T-helper 2 cell treated with Interferon-gamma antibody and Interleukin-4, amounts not matched to agents 5 μg/mL and 100 μg/mL, for 36 hours (primary cell): ENCODE measurements at regions not wholly inside any gene's neighbourhood (a gene's known extent, or its start where the extent isn't known, plus 50 kb on each side); places are given as distances from the start of the nearest gene placed in this dataset.

ENCODE experiments used
- DNase-seq: peaks from one replicate; pipeline ENCODE4 v3.0.0; 2021; ENCODE audit warnings: low spot score
- H3K27ac Mint-ChIP-seq: one replicate; pipeline ENCODE4 v1.8.0; 2021; ENCODE audit warnings: mild to moderate bottlenecking, mixed read lengths
- H3K27me3 Mint-ChIP-seq: one replicate; pipeline ENCODE4 v1.8.0; 2021; ENCODE audit warnings: low read depth, mixed read lengths
- H3K36me3 Mint-ChIP-seq: one replicate; pipeline ENCODE4 v1.8.0; 2021; ENCODE audit warnings: low read depth, mixed read lengths
- H3K4me1 Mint-ChIP-seq: one replicate; pipeline ENCODE4 v1.8.0; 2021; ENCODE audit warnings: low read depth, mixed read lengths
- H3K4me3 Mint-ChIP-seq: one replicate; pipeline ENCODE4 v1.8.0; 2022; ENCODE audit warnings: mild to moderate bottlenecking, moderate library complexity, mixed read lengths
- H3K9me3 Mint-ChIP-seq: one replicate; pipeline ENCODE4 v1.8.0; 2021; ENCODE audit warnings: mixed read lengths

GRCh38 chr12:98243190-98243589, 272.2 kb upstream of the TMPO start:
- Mint-ChIP-seq H3K27ac (no peak overlapping the region), H3K4me3 (no peak overlapping the region), H3K9me3 (no peaks in the 10 kb centered on the region), H3K27me3 (no peaks in the 10 kb centered on the region), H3K36me3 (no peaks in the 10 kb centered on the region), H3K4me1 (no peaks in the 10 kb centered on the region)
- no peak for DNase-seq

- no peak overlapping the region for H3K4me3 Mint-ChIP-seq
- no peaks in the 10 kb centered on the region for H3K27me3 Mint-ChIP-seq
- H3K4me1 Mint-ChIP-seq: no peaks in the 10 kb centered on the region
- no peaks in the 10 kb centered on the region for H3K9me3 Mint-ChIP-seq
- H3K27ac Mint-ChIP-seq: no peak overlapping the region
- DNase-seq: no peak
- H3K36me3 Mint-ChIP-seq: no peaks in the 10 kb centered on the region
Observed at GRCh38 chr12:98244136-98244535, 271.3 kb upstream of the TMPO start.

GRCh38 chr12:98253207-98254037, 262.0 kb upstream of the TMPO start:
- H3K27ac Mint-ChIP-seq: no peak overlapping the region
- no peaks in the 10 kb centered on the region for H3K9me3 Mint-ChIP-seq
- H3K4me1 Mint-ChIP-seq: no peaks in the 10 kb centered on the region
- no peaks in the 10 kb centered on the region for H3K27me3 Mint-ChIP-seq
- H3K36me3 Mint-ChIP-seq: no peaks in the 10 kb centered on the region
- H3K4me3 Mint-ChIP-seq: no peak overlapping the region
- no peak for DNase-seq

GRCh38 chr12:98256830-98257229, 258.6 kb upstream of the TMPO start:
- Mint-ChIP-seq H3K27ac (no peak overlapping the region), H3K9me3 (no peaks in the 10 kb centered on the region), H3K4me3 (no peak overlapping the region), H3K36me3 (no peaks in the 10 kb centered on the region), H3K4me1 (no peaks in the 10 kb centered on the region), H3K27me3 (no peaks in the 10 kb centered on the region)
- DNase-seq: no peak

GRCh38 chr12:98259693-98260092, 255.7 kb upstream of the TMPO start:
- Mint-ChIP-seq H3K27me3 (no peaks in the 10 kb centered on the region), H3K4me1 (no peaks in the 10 kb centered on the region), H3K9me3 (no peaks in the 10 kb centered on the region), H3K36me3 (no peaks in the 10 kb centered on the region), H3K27ac (no peak overlapping the region), H3K4me3 (no peak overlapping the region)
- DNase-seq: no peak

GRCh38 chr12:98260276-98260675, 255.1 kb upstream of the TMPO start:
- Mint-ChIP-seq H3K36me3 (no peaks in the 10 kb centered on the region), H3K27ac (no peak overlapping the region), H3K4me1 (no peaks in the 10 kb centered on the region), H3K9me3 (no peaks in the 10 kb centered on the region), H3K4me3 (no peak overlapping the region), H3K27me3 (no peaks in the 10 kb centered on the region)
- no peak for DNase-seq

- no peak overlapping the region for H3K4me3 Mint-ChIP-seq
- H3K9me3 Mint-ChIP-seq: no peaks in the 10 kb centered on the region
- no peaks in the 10 kb centered on the region for H3K27me3 Mint-ChIP-seq
- no peaks in the 10 kb centered on the region for H3K36me3 Mint-ChIP-seq
- no peak for DNase-seq
- H3K4me1 Mint-ChIP-seq: no peaks in the 10 kb centered on the region
- no peak overlapping the region for H3K27ac Mint-ChIP-seq
Observed at GRCh38 chr12:98262902-98263301, 252.5 kb upstream of the TMPO start.

GRCh38 chr12:98274430-98275130, 240.8 kb upstream of the TMPO start:
- Mint-ChIP-seq H3K4me1 (peaks cover 2% of the 10 kb centered on the region), H3K27me3 (peaks cover 6% of the 10 kb centered on the region), H3K36me3 (no peaks in the 10 kb centered on the region), H3K9me3 (no peaks in the 10 kb centered on the region), H3K27ac (no peak overlapping the region), H3K4me3 (no peak overlapping the region)
- DNase-seq: no peak

GRCh38 chr12:98275131-98275475, 240.3 kb upstream of the TMPO start:
- H3K4me3 Mint-ChIP-seq: no peak overlapping the region
- H3K9me3 Mint-ChIP-seq: no peaks in the 10 kb centered on the region
- H3K27me3 Mint-ChIP-seq: peaks cover 3% of the 10 kb centered on the region
- no peak for DNase-seq
- peaks cover 2% of the 10 kb centered on the region for H3K4me1 Mint-ChIP-seq
- no peaks in the 10 kb centered on the region for H3K36me3 Mint-ChIP-seq
- H3K27ac Mint-ChIP-seq: no peak overlapping the region

GRCh38 chr12:98280152-98280551, 235.2 kb upstream of the TMPO start:
- no peaks in the 10 kb centered on the region for H3K36me3 Mint-ChIP-seq
- H3K4me1 Mint-ChIP-seq: no peaks in the 10 kb centered on the region
- no peak overlapping the region for H3K27ac Mint-ChIP-seq
- H3K9me3 Mint-ChIP-seq: no peaks in the 10 kb centered on the region
- DNase-seq: no peak
- no peak overlapping the region for H3K4me3 Mint-ChIP-seq
- no peaks in the 10 kb centered on the region for H3K27me3 Mint-ChIP-seq

GRCh38 chr12:98280621-98281020, 234.8 kb upstream of the TMPO start:
- DNase-seq: no peak
- Mint-ChIP-seq H3K27me3 (peaks cover 2% of the 10 kb centered on the region), H3K9me3 (no peaks in the 10 kb centered on the region), H3K27ac (no peak overlapping the region), H3K4me1 (no peaks in the 10 kb centered on the region), H3K4me3 (no peak overlapping the region), H3K36me3 (no peaks in the 10 kb centered on the region)

GRCh38 chr12:98291828-98292227, 223.6 kb upstream of the TMPO start:
- no peaks in the 10 kb centered on the region for H3K9me3 Mint-ChIP-seq

GRCh38 chr12:98294051-98294805, 221.2 kb upstream of the TMPO start:
- H3K27me3 Mint-ChIP-seq: peaks cover 10% of the 10 kb centered on the region
- H3K36me3 Mint-ChIP-seq: no peaks in the 10 kb centered on the region
- no peak overlapping the region for H3K4me3 Mint-ChIP-seq
- no peak for DNase-seq
- H3K27ac Mint-ChIP-seq: no peak overlapping the region
- H3K4me1 Mint-ChIP-seq: no peaks in the 10 kb centered on the region
- no peaks in the 10 kb centered on the region for H3K9me3 Mint-ChIP-seq

More at GRCh38 chr12:98291828-98292227, 223.6 kb upstream of the TMPO start:
- H3K4me1 Mint-ChIP-seq: no peaks in the 10 kb centered on the region
- H3K27ac Mint-ChIP-seq: no peak overlapping the region
- DNase-seq: no peak
- H3K4me3 Mint-ChIP-seq: no peak overlapping the region
- H3K27me3 Mint-ChIP-seq: peaks cover 17% of the 10 kb centered on the region
- H3K36me3 Mint-ChIP-seq: no peaks in the 10 kb centered on the region

- Mint-ChIP-seq H3K9me3 (no peaks in the 10 kb centered on the region), H3K27me3 (peaks cover 7% of the 10 kb centered on the region), H3K27ac (no peak overlapping the region), H3K4me3 (no peak overlapping the region), H3K4me1 (no peaks in the 10 kb centered on the region), H3K36me3 (no peaks in the 10 kb centered on the region)
- DNase-seq: no peak
Observed at GRCh38 chr12:98295681-98296080, 219.7 kb upstream of the TMPO start.
